ENCODE measurements at regions not wholly inside any gene's neighbourhood (a gene's known extent, or its start where the extent isn't known, plus 50 kb on each side); places are given as distances from the start of the nearest gene placed in this dataset.

- in situ Hi-C loops (cut with MboI; ENCODE audit: low pct_unique_long_range_greater_than_20kb in 2 of 9, low sequenced_read_pairs in 9 of 9, unreplicated experiment in 9 of 9) = no loop called here
- Histone ChIP-seq H3K4me1 (replicated peaks in 1 of 2) (no peaks in the 10 kb centered on the region), H3K27ac (no peak overlapping the region), H3K4me3 (no peak overlapping the region)
- ATAC-seq (replicated peaks in 6 of 8) = no peak
- WGBS, 10 experiments = 21 to 100% (median 78%) methylated on average over 1 to 3 of the region's 3 CpGs
Measured at GRCh38 chr3:20809356-20809755, 623.4 kb upstream of the SGO1 start.

- in situ Hi-C loops (cut with MboI; ENCODE audit: low pct_unique_long_range_greater_than_20kb in 2 of 9, low sequenced_read_pairs in 9 of 9, unreplicated experiment in 9 of 9) = no loop called here
- WGBS, 10 experiments = 73 to 100% (median 93%) methylated on average over 1 to 2 of the region's 2 CpGs
- Histone ChIP-seq H3K27ac (no peak overlapping the region), H3K4me3 (no peak overlapping the region), H3K4me1 (replicated peaks in 1 of 2) (no peaks in the 10 kb centered on the region)
- ATAC-seq (replicated peaks in 6 of 8) = no peak
Measured at GRCh38 chr3:20808864-20809263, 622.9 kb upstream of the SGO1 start.

- ATAC-seq (replicated peaks in 6 of 8) = peak in 1 of 8 experiments; percentile 43
- H3K4me1 ChIP-seq (replicated peaks in 1 of 2) = no peaks in the 10 kb centered on the region
- in situ Hi-C loops (cut with MboI; ENCODE audit: low pct_unique_long_range_greater_than_20kb in 2 of 9, low sequenced_read_pairs in 9 of 9, unreplicated experiment in 9 of 9) = no loop called here
- no peak overlapping the region for H3K4me3 ChIP-seq
- no peak overlapping the region for H3K27ac ChIP-seq
- 14 to 100% (median 73%) methylated on average over 1 of the region's 1 CpG for WGBS, 10 experiments
Measured at GRCh38 chr3:20798666-20799065, 612.7 kb upstream of the SGO1 start.

- WGBS, 10 experiments = 37 to 100% (median 86%) methylated on average over 2 to 4 of the region's 4 CpGs; no CpG with 5 or more reads in 2 of the 10 experiments
- ATAC-seq (replicated peaks in 6 of 8) = peak in 1 of 8 experiments; percentile 59
- in situ Hi-C loops (cut with MboI; ENCODE audit: low pct_unique_long_range_greater_than_20kb in 2 of 9, low sequenced_read_pairs in 9 of 9, unreplicated experiment in 9 of 9) = no loop called here
- no peaks in the 10 kb centered on the region for H3K4me1 ChIP-seq (replicated peaks in 1 of 2)
- no peak overlapping the region for H3K4me3 ChIP-seq
- no peak overlapping the region for H3K27ac ChIP-seq
Measured at GRCh38 chr3:20787005-20787404, 601.0 kb upstream of the SGO1 start.

GRCh38 chr3:20776692-20777091 is 590.7 kb upstream of the SGO1 start:
- 0 to 100% (median 60%) methylated on average over 1 of the region's 1 CpG; no CpG with 5 or more reads in 3 of the 10 experiments for WGBS, 10 experiments
- Histone ChIP-seq H3K4me3 (no peak overlapping the region), H3K4me1 (replicated peaks in 1 of 2) (no peaks in the 10 kb centered on the region), H3K27ac (no peak overlapping the region)
- in situ Hi-C loops (cut with MboI; ENCODE audit: low pct_unique_long_range_greater_than_20kb in 2 of 9, low sequenced_read_pairs in 9 of 9, unreplicated experiment in 9 of 9) = no loop called here
- ATAC-seq (replicated peaks in 6 of 8) = peak in 2 of 8 experiments; percentile 49 to 70

GRCh38 chr3:20776286-20776685 is 590.3 kb upstream of the SGO1 start:
- ATAC-seq (replicated peaks in 6 of 8) = no peak
- 0 to 78% (median 15%) methylated on average over 1 of the region's 1 CpG; no CpG with 5 or more reads in 2 of the 10 experiments for WGBS, 10 experiments
- Histone ChIP-seq H3K27ac (no peak overlapping the region), H3K4me3 (no peak overlapping the region), H3K4me1 (replicated peaks in 1 of 2) (no peaks in the 10 kb centered on the region)
- in situ Hi-C loops (cut with MboI; ENCODE audit: low pct_unique_long_range_greater_than_20kb in 2 of 9, low sequenced_read_pairs in 9 of 9, unreplicated experiment in 9 of 9) = no loop called here

- ATAC-seq (replicated peaks in 6 of 8) = no peak
- Histone ChIP-seq H3K27ac (no peak overlapping the region), H3K4me1 (replicated peaks in 1 of 2) (no peaks in the 10 kb centered on the region), H3K4me3 (no peak overlapping the region)
- in situ Hi-C loops (cut with MboI; ENCODE audit: low pct_unique_long_range_greater_than_20kb in 2 of 9, low sequenced_read_pairs in 9 of 9, unreplicated experiment in 9 of 9) = no loop called here
- WGBS, 10 experiments = 50 to 100% (median 87%) methylated on average over 1 to 5 of the region's 5 CpGs; no CpG with 5 or more reads in 2 of the 10 experiments
Measured at GRCh38 chr3:20773320-20773984, 587.4 kb upstream of the SGO1 start.

- Histone ChIP-seq H3K4me3 (no peak overlapping the region), H3K27ac (no peak overlapping the region), H3K4me1 (replicated peaks in 1 of 2) (no peaks in the 10 kb centered on the region)
- peak in 1 of 8 experiments; percentile 21 for ATAC-seq (replicated peaks in 6 of 8)
- in situ Hi-C loops (cut with MboI; ENCODE audit: low pct_unique_long_range_greater_than_20kb in 2 of 9, low sequenced_read_pairs in 9 of 9, unreplicated experiment in 9 of 9) = no loop called here
Measured at GRCh38 chr3:20772869-20773268, 586.9 kb upstream of the SGO1 start.

- WGBS, 10 experiments = 13 to 100% (median 82%) methylated on average over 2 to 4 of the region's 4 CpGs
- no peaks in the 10 kb centered on the region for H3K4me1 ChIP-seq (replicated peaks in 1 of 2)
- H3K27ac ChIP-seq = no peak overlapping the region
- ATAC-seq (replicated peaks in 6 of 8) = no peak
- no peak overlapping the region for H3K4me3 ChIP-seq
- in situ Hi-C loops (cut with MboI; ENCODE audit: low pct_unique_long_range_greater_than_20kb in 2 of 9, low sequenced_read_pairs in 9 of 9, unreplicated experiment in 9 of 9) = no loop called here
Measured at GRCh38 chr3:20769430-20769829, 583.4 kb upstream of the SGO1 start.

GRCh38 chr3:20760981-20761380 is 575.0 kb upstream of the SGO1 start:
- ATAC-seq (replicated peaks in 6 of 8) = no peak
- in situ Hi-C loops (cut with MboI; ENCODE audit: low pct_unique_long_range_greater_than_20kb in 2 of 9, low sequenced_read_pairs in 9 of 9, unreplicated experiment in 9 of 9) = no loop called here
- H3K27ac ChIP-seq = no peak overlapping the region
- no peak overlapping the region for H3K4me3 ChIP-seq
- no peaks in the 10 kb centered on the region for H3K4me1 ChIP-seq (replicated peaks in 1 of 2)

- H3K4me1 ChIP-seq (replicated peaks in 1 of 2) = peaks cover 0 to 10% of the 10 kb centered on the region in 2 donors
- in situ Hi-C loops (cut with MboI; ENCODE audit: low pct_unique_long_range_greater_than_20kb in 2 of 9, low sequenced_read_pairs in 9 of 9, unreplicated experiment in 9 of 9) = no loop called here
- ATAC-seq (replicated peaks in 6 of 8) = no peak
- WGBS, 10 experiments = 70 to 100% methylated on average over 1 of the region's 1 CpG; no CpG with 5 or more reads in 8 of the 10 experiments
- H3K4me3 ChIP-seq = no peak overlapping the region
- no peak overlapping the region for H3K27ac ChIP-seq
Measured at GRCh38 chr3:20752416-20752815, 566.4 kb upstream of the SGO1 start.

- Histone ChIP-seq H3K4me1 (replicated peaks in 1 of 2) (peaks cover 0 to 10% of the 10 kb centered on the region in 2 donors), H3K4me3 (no peak overlapping the region), H3K27ac (no peak overlapping the region)
- peak in 3 of 8 experiments; percentile 17 to 67 (median 40) for ATAC-seq (replicated peaks in 6 of 8)
- in situ Hi-C loops (cut with MboI; ENCODE audit: low pct_unique_long_range_greater_than_20kb in 2 of 9, low sequenced_read_pairs in 9 of 9, unreplicated experiment in 9 of 9) = no loop called here
- WGBS, 10 experiments = 0 to 100% (median 59%) methylated on average over 1 to 4 of the region's 4 CpGs
Measured at GRCh38 chr3:20751296-20751695, 565.3 kb upstream of the SGO1 start.

GRCh38 chr3:20747741-20748140 is 561.7 kb upstream of the SGO1 start:
- H3K4me1 ChIP-seq (replicated peaks in 1 of 2) = peaks cover 3 to 23% of the 10 kb centered on the region in 2 donors
- 8 to 100% (median 26%) methylated on average over 1 of the region's 1 CpG; no CpG with 5 or more reads in 2 of the 10 experiments for WGBS, 10 experiments

More at GRCh38 chr3:20747741-20748140, 561.7 kb upstream of the SGO1 start:
- Histone ChIP-seq H3K4me3 (no peak overlapping the region), H3K27ac (no peak overlapping the region)
- in situ Hi-C loops (cut with MboI; ENCODE audit: low pct_unique_long_range_greater_than_20kb in 2 of 9, low sequenced_read_pairs in 9 of 9, unreplicated experiment in 9 of 9) = loop anchor here in 1 of 9 experiments (25.0 kb wide), 1 partner anchor 410 kb away; no protein-coding TSS in a partner anchor
- ATAC-seq (replicated peaks in 6 of 8) = no peak

Data from motor neuron (in vitro differentiated cells).